Psoas muscle (tissue), 7 donors: ENCODE measurements at regions not wholly inside any gene's neighbourhood (a gene's known extent, or its start where the extent isn't known, plus 50 kb on each side); places are given as distances from the start of the nearest gene placed in this dataset.

Source experiments
- ATAC-seq, 4 donors: fragments of 200-7000 bp; cut with Tn5 transposase; one replicate each; pipeline ENCODE4 v1.9.1; 2020; ENCODE audit warnings: moderate library complexity in 3 of 4, mild to moderate bottlenecking in 2 of 4
- DNase-seq, 2 donors: peaks; one replicate each; pipeline ENCODE4 v3.0.0-alpha.2; 2020
- H3K27ac ChIP-seq: fragments of 200-600 bp; one replicate; pipeline ENCODE4 v1.8.0; 2022
- H3K27me3 ChIP-seq, 3 donors: fragments of 200-600 bp in 1 of 3; one replicate each; pipeline versions ENCODE4 v1.6.1 to v1.8.0; 2013 to 2022; ENCODE audit warnings: low read length in 2 of 3, mild to moderate bottlenecking in 2 of 3, moderate library complexity in 1 of 3; ENCODE audit not compliant: insufficient read depth in 3 of 3
- H3K36me3 ChIP-seq, 2 donors: fragments of 200-600 bp in 1 of 2; one replicate each; pipeline versions ENCODE4 v1.6.1 to v1.8.0; 2013 to 2022; ENCODE audit warnings: low read depth in 1 of 2, mild to moderate bottlenecking in 1 of 2, moderate library complexity in 1 of 2; ENCODE audit not compliant: insufficient read depth in 1 of 2
- H3K4me1 ChIP-seq: fragments of 200-600 bp; one replicate; pipeline ENCODE4 v1.8.0; 2022
- H3K4me3 ChIP-seq: fragments of 200-600 bp; one replicate; pipeline ENCODE4 v1.8.0; 2022; ENCODE audit warnings: mild to moderate bottlenecking
- H3K9me3 ChIP-seq: fragments of 200-600 bp; one replicate; pipeline ENCODE4 v1.8.0; 2022
- WGBS, 3 donors: extraction: QIAGEN DNeasy Blood & Tissue Kit; methylation state at CpG; one replicate each; pipeline versions ENCODE4 v1.1.6 to v1.1.7; 2013; 5-methylcytosine and 5-hydroxymethylcytosine counted together
- intact Hi-C, 2 donors: fragments of 100-400 bp; cut with DNase I; formaldehyde crosslinking; loops; one replicate each; pipeline versions ENCODE4 v1.11.0 to v1.14.2; 2022
- TF ChIP-seq, protein P1 (sequence below): fragments of 200-600 bp; IDR thresholded peaks from one replicate; pipeline ENCODE4 v1.8.0; 2022; ENCODE audit warnings: antibody characterized with exemption
- donor health status: healthy with polysubstance abuse.
- donor health status: DM: no; HTN: no; CAD: no; lungs with moderate emphysema.
- donor health status: Bipolar disorder and iron deficiency.
- donor health status: healthy.
- donor health status: DM: yes; HTN: yes; CAD: no.
- donor health status: DM: no; HTN: no; CAD: no.
- donor health status: DM: yes; HTN: yes; CAD: no.

DNA sequence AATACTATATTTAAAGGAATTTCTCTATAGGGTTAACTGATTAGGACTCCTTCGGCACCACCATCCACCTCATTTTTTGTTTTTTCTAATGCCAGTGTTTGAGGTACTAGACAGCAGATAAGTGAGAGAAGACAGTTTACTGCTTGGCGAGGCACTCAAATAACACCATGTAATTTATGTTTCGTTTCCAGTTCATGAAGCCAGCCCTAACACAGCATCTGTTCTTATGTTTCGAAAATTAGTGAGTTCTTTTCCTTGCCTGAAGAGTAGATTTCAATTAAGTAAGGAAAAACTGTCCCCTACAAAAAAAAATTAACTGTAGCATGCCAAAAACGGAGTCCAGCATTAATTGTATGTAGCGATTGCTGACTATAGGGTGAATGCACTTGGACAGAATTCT is 409.1 kb downstream of the TBC1D4 start:
- Histone ChIP-seq H3K4me3 (no peak overlapping the region), H3K27me3 (peaks cover 0 to 2% (median 0%) of the 10 kb centered on the region in 3 donors), H3K36me3 (no peaks in the 10 kb centered on the region), H3K27ac (no peak overlapping the region), H3K4me1 (no peaks in the 10 kb centered on the region), H3K9me3 (no peaks in the 10 kb centered on the region)
- DNase-seq, result no peak
- no peak for ATAC-seq
- 58 to 63% (median 60%) methylated on average over 6 of the region's 6 CpGs for WGBS, 3 donors
- TF ChIP-seq, protein P1, sequence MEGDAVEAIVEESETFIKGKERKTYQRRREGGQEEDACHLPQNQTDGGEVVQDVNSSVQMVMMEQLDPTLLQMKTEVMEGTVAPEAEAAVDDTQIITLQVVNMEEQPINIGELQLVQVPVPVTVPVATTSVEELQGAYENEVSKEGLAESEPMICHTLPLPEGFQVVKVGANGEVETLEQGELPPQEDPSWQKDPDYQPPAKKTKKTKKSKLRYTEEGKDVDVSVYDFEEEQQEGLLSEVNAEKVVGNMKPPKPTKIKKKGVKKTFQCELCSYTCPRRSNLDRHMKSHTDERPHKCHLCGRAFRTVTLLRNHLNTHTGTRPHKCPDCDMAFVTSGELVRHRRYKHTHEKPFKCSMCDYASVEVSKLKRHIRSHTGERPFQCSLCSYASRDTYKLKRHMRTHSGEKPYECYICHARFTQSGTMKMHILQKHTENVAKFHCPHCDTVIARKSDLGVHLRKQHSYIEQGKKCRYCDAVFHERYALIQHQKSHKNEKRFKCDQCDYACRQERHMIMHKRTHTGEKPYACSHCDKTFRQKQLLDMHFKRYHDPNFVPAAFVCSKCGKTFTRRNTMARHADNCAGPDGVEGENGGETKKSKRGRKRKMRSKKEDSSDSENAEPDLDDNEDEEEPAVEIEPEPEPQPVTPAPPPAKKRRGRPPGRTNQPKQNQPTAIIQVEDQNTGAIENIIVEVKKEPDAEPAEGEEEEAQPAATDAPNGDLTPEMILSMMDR, result no peak
- intact Hi-C loops, result no loop called here

DNA sequence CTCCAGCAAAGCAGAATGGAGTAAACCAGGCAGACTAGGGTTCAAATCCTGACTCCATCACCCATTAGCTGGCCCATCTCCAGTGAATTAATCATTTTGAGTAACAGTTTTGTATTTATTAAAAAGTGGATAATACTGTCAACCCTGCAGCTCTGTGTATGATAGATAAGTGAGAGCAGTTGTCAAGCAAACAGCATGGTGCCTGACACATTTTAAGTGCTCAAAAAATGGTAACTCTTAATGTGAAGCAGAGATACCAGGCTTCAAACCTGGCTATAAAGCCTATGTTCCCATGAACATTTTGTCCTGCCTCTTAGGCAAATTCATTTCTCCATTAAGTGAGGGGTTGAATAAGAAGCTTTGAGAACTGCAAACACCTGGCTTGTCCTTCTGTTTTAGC is 409.6 kb downstream of the TBC1D4 start:
- ATAC-seq (no peak), DNase-seq (no peak)
- intact Hi-C loops, result no loop called here
- peaks cover 0 to 1% (median 0%) of the 10 kb centered on the region in 3 donors for H3K27me3 ChIP-seq
- no peaks in the 10 kb centered on the region for H3K36me3 ChIP-seq
- no peaks in the 10 kb centered on the region for H3K9me3 ChIP-seq
- TF ChIP-seq, protein P1, result no peak
- H3K27ac ChIP-seq, result no peak overlapping the region
- no peaks in the 10 kb centered on the region for H3K4me1 ChIP-seq
- H3K4me3 ChIP-seq, result no peak overlapping the region

DNA sequence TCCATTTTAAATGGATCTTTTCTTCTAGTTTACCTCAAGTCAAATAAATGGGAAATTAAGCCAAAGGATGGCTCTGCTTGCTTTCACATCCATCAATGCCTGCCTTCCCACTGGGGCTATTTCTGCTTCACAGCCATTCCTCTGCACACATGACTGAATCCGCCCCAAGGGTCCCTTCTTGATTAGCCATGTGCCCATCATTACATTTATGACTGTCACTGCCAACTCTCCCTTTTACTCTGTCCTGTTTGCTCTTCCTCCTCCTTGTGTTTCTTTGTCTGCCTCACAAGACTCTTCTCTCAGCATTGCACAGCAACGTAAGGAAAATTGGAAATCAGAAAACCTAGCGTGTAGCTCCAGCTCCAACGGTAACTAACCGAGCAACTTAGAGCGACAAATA is 410.2 kb downstream of the TBC1D4 start:
- Histone ChIP-seq H3K27ac (no peak overlapping the region), H3K36me3 (no peaks in the 10 kb centered on the region), H3K9me3 (no peaks in the 10 kb centered on the region), H3K4me1 (no peaks in the 10 kb centered on the region), H3K27me3 (no peaks in the 10 kb centered on the region), H3K4me3 (no peak overlapping the region)
- TF ChIP-seq, protein P1, result no peak
- ATAC-seq (no peak), DNase-seq (no peak)
- intact Hi-C loops, result no loop called here
- 87 to 92% (median 91%) methylated on average over 6 of the region's 6 CpGs for WGBS, 3 donors

DNA sequence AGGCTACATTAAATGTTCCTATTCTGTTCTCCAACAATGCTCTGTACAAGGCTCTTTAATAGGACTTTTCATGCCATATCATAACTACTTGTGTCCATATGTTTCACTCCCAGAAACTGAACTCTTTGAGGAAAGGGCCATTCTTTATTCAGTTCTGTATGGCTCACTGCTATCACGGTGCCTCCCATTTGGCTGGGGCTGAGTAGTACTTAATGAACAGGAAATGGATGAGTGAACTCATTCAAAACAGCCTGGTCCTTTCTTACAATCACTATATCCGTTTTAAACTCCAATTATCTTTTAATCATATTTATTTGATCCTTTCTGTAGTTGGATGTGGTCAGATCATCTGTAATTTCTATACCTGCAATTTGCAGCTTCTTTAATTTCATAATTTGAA is 410.6 kb downstream of the TBC1D4 start:
- no peak for ATAC-seq

DNA sequence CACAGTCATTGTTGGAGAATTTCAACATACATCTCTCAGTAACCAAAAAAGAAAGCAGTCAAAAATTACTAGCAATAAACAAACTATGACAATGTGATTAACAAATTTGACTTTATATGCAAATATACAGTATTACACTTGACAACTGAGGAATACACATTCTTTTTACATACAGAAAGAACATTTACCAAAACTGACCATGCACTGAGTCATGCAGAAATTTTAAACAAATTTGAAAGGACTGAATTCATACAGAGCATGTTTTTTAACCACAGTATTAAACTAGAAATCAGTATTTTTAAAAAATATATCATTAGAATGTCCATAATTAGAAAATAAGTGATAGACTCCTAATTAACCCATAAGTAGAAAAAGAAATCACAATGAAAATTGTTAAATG is 420.1 kb downstream of the TBC1D4 start:
- ATAC-seq (no peak), DNase-seq (no peak)
- peaks cover 4% of the 10 kb centered on the region for H3K9me3 ChIP-seq
- no peak overlapping the region for H3K27ac ChIP-seq
- no peak overlapping the region for H3K4me3 ChIP-seq
- intact Hi-C loops, result no loop called here
- TF ChIP-seq, protein P1, result no peak
- H3K27me3 ChIP-seq, result no peaks in the 10 kb centered on the region
- H3K4me1 ChIP-seq, result no peaks in the 10 kb centered on the region
- no peaks in the 10 kb centered on the region for H3K36me3 ChIP-seq

More for the DNA sequence above, 410.6 kb downstream of the TBC1D4 start:
- Histone ChIP-seq H3K4me3 (no peak overlapping the region), H3K9me3 (no peaks in the 10 kb centered on the region), H3K4me1 (no peaks in the 10 kb centered on the region), H3K36me3 (no peaks in the 10 kb centered on the region), H3K27me3 (no peaks in the 10 kb centered on the region), H3K27ac (no peak overlapping the region)
- TF ChIP-seq, protein P1, result no peak
- 46 to 61% (median 54%) methylated on average over 2 of the region's 2 CpGs for WGBS, 3 donors
- intact Hi-C loops, result no loop called here
- DNase-seq, result no peak
